Lung (tissue), 11 donors: ENCODE measurements at regions not wholly inside any gene's neighbourhood (a gene's known extent, or its start where the extent isn't known, plus 50 kb on each side); places are given as distances from the start of the nearest gene placed in this dataset.

Source experiments
- ATAC-seq: fragments of 200-7000 bp; cut with Tn5 transposase; one replicate; pipeline ENCODE4 v1.9.1; 2020; ENCODE audit warnings: moderate number of reproducible peaks; ENCODE audit not compliant: insufficient read depth, low FRiP score
- DNase-seq, 3 donors: peaks; one replicate each; pipeline ENCODE4 v3.0.0-alpha.2; 2013 to 2017
- H3K27ac ChIP-seq, 2 donors: one replicate each; pipeline ENCODE4 v1.5.1; 2013; ENCODE audit warnings: mild to moderate bottlenecking in 2 of 2, moderate library complexity in 2 of 2, control low read depth in 1 of 2, inconsistent platforms in 1 of 2, low read depth in 1 of 2, low read length in 1 of 2
- H3K27me3 ChIP-seq, 3 donors: one replicate each; pipeline ENCODE4 v1.5.1; 2013; ENCODE audit warnings: low read length in 2 of 3; ENCODE audit not compliant: control insufficient read depth in 3 of 3, insufficient read depth in 3 of 3
- H3K36me3 ChIP-seq, 4 donors: one replicate each; pipeline ENCODE4 v1.5.1; 2013; ENCODE audit warnings: low read length in 4 of 4, mild to moderate bottlenecking in 1 of 4, moderate library complexity in 1 of 4; ENCODE audit not compliant: control insufficient read depth in 4 of 4, insufficient read depth in 4 of 4
- H3K4me1 ChIP-seq, 5 donors: one replicate each; pipeline ENCODE4 v1.5.1; 2013; ENCODE audit warnings: low read length in 5 of 5, mild to moderate bottlenecking in 2 of 5, moderate library complexity in 1 of 5; ENCODE audit not compliant: control insufficient read depth in 5 of 5, insufficient read depth in 5 of 5
- H3K4me3 ChIP-seq: one replicate; pipeline ENCODE4 v1.5.1; 2013; ENCODE audit warnings: mild to moderate bottlenecking, control low read depth, moderate library complexity
- H3K9ac ChIP-seq, 2 donors: one replicate each; pipeline ENCODE4 v1.5.1; 2013; ENCODE audit warnings: low read length in 2 of 2, control low read depth in 1 of 2; ENCODE audit not compliant: insufficient read depth in 1 of 2
- H3K9me3 ChIP-seq, 4 donors: one replicate each; pipeline ENCODE4 v1.5.1; 2013; ENCODE audit warnings: low read length in 3 of 4, mild to moderate bottlenecking in 1 of 4, moderate library complexity in 1 of 4; ENCODE audit not compliant: control insufficient read depth in 4 of 4, insufficient read depth in 3 of 4
- WGBS, 2 donors: extraction: QIAGEN DNeasy Blood & Tissue Kit; methylation state at CpG; one replicate each; pipeline ENCODE4 v1.1.7; 2013; 5-methylcytosine and 5-hydroxymethylcytosine counted together
- TF ChIP-seq, protein P1 (sequence below): IDR thresholded peaks from 2 replicates; pipeline ENCODE4 v1.5.1; 2012; ENCODE audit warnings: mild to moderate bottlenecking; ENCODE audit errors: control extremely low read depth, extremely low read depth
- donor health status: control.
- donor health status: control.
- donor health status: Bipolar disorder and iron deficiency.
- donor health status: healthy.
- donor health status: DM: yes; HTN: yes; CAD: no.

DNA sequence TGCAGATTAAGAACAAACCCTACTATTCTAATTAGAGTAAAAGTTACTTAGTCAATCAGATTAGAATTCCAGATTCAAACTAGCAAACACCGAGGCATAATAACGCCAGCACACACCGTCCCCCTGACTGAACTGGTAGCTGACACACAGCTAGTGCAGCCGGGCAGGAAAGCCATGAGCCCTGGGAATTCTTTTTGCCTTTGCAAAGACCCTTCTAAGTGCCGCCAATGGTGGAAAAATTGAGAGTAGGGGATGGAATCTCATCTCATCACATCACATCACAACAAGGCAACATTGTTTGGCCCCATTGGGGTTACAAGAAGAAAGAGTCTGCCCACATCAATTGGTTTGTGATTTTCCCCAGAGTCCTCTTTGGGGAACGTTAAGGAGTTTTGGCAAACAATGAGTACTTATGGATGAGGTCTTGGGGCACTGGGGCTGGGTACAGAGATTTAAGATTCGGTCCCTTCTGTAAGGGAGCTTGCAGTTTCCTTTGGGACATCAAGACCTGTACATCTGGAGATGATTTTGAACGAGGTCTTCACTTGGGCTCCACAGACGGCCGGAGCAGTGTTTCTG lies 120.4 kb upstream of the MEF2A start:
- no peak overlapping the region for H3K9ac ChIP-seq
- DNase-seq (no peak), ATAC-seq (no peak)
- no peaks in the 10 kb centered on the region for H3K36me3 ChIP-seq
- WGBS, 2 donors = 92 to 96% methylated on average over 10 of the region's 10 CpGs
- H3K27ac ChIP-seq = no peak overlapping the region
- no peaks in the 10 kb centered on the region for H3K9me3 ChIP-seq
- H3K4me3 ChIP-seq = no peak overlapping the region
- peaks cover 11 to 27% (median 13%) of the 10 kb centered on the region in 5 donors for H3K4me1 ChIP-seq
- TF ChIP-seq, protein P1, sequence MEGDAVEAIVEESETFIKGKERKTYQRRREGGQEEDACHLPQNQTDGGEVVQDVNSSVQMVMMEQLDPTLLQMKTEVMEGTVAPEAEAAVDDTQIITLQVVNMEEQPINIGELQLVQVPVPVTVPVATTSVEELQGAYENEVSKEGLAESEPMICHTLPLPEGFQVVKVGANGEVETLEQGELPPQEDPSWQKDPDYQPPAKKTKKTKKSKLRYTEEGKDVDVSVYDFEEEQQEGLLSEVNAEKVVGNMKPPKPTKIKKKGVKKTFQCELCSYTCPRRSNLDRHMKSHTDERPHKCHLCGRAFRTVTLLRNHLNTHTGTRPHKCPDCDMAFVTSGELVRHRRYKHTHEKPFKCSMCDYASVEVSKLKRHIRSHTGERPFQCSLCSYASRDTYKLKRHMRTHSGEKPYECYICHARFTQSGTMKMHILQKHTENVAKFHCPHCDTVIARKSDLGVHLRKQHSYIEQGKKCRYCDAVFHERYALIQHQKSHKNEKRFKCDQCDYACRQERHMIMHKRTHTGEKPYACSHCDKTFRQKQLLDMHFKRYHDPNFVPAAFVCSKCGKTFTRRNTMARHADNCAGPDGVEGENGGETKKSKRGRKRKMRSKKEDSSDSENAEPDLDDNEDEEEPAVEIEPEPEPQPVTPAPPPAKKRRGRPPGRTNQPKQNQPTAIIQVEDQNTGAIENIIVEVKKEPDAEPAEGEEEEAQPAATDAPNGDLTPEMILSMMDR = no peak
- no peaks in the 10 kb centered on the region for H3K27me3 ChIP-seq

DNA sequence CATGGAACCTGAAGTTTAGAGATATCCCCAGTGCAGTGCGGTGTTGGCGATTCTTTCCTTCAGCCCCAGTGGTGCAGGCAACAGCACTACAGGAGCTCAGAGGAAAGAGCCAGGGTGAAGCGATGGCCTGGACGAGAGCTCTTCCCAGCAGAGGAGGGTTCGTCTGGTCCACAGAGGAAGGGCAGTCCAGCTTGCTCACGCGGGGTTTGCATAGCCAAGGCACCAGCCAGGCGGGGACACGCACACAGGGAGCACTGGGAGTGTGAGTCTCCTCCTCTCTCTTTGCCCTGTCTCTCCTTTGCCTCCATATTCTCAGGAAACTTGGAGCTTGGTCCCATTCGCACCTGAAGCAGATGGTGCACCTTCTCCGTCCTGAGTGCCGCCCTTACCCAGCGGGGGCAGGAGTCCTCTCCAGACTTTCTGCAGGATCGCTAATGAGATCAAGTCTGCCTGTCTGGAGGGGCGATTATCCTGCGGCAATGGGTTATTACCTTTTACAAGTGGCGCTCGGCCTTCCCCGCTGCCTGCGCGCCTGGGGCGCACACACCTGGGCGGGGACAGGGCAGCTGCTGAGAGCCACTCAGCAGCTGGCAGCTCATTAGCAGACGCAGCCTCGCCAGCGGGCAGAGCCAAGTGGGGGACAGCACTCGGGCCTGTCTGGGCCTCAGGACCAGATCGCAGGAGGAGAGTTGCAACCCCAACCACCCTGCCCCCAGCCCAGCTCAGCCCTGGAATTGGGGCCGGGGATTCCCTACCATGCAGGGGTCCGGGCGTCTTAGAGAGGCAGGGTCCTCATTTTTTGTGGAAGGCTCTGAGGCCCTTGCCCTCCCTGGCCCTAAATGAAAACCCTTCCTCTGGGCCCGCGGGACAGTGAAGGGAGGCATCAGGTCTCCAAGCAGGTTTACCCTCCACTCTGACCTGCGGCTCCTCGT lies 119.0 kb upstream of the MEF2A start:
- no peak overlapping the region for H3K9ac ChIP-seq
- DNase-seq = no peak
- WGBS, 2 donors = 80 to 93% methylated on average over 35 of the region's 35 CpGs
- H3K36me3 ChIP-seq = no peaks in the 10 kb centered on the region
- no peak overlapping the region for H3K4me3 ChIP-seq
- H3K27ac ChIP-seq = no peak overlapping the region
- H3K4me1 ChIP-seq = peaks cover 9 to 24% (median 17%) of the 10 kb centered on the region in 5 donors
- TF ChIP-seq, protein P1 = no peak
- H3K9me3 ChIP-seq = no peaks in the 10 kb centered on the region
- ATAC-seq = no peak
- H3K27me3 ChIP-seq = no peaks in the 10 kb centered on the region

- no peaks in the 10 kb centered on the region for H3K36me3 ChIP-seq
- ATAC-seq (no peak), DNase-seq (peak; percentile 56 to 71 (median 70))
- peaks cover 5 to 29% (median 14%) of the 10 kb centered on the region in 5 donors for H3K4me1 ChIP-seq
- H3K9me3 ChIP-seq = no peaks in the 10 kb centered on the region
- TF ChIP-seq, protein P1 = no peak
- H3K27ac ChIP-seq = peak overlapping the region in 1 of 2 donors; percentile 23
- no peak overlapping the region for H3K9ac ChIP-seq
- no peaks in the 10 kb centered on the region for H3K27me3 ChIP-seq
- H3K4me3 ChIP-seq = no peak overlapping the region
- 55 to 64% methylated on average over 28 of the region's 28 CpGs for WGBS, 2 donors
These were observed 118.0 kb upstream of the MEF2A start for GRCh38 chr15:99447497-99448371.
